ENCODE measurements at regions not wholly inside any gene's neighbourhood (a gene's known extent, or its start where the extent isn't known, plus 50 kb on each side); places are given as distances from the start of the nearest gene placed in this dataset.

GRCh38 chr6:14690120-14691056 is 555.5 kb upstream of the JARID2 start:
- no peak for DNase-seq

GRCh38 chr6:14692208-14692607 is 553.7 kb upstream of the JARID2 start:
- DNase-seq = no peak

- no peak for DNase-seq
Measured at GRCh38 chr6:14693301-14694192, 552.3 kb upstream of the JARID2 start.

GRCh38 chr6:14694308-14694707 is 551.6 kb upstream of the JARID2 start:
- DNase-seq = no peak

- DNase-seq = no peak
Measured at GRCh38 chr6:14695579-14695978, 550.3 kb upstream of the JARID2 start.

GRCh38 chr6:14696367-14696766 is 549.5 kb upstream of the JARID2 start:
- no peak for DNase-seq

GRCh38 chr6:14697427-14697826 is 548.4 kb upstream of the JARID2 start:
- DNase-seq = no peak

GRCh38 chr6:14699803-14700601 is 545.9 kb upstream of the JARID2 start:
- no peak for DNase-seq

- no peak for DNase-seq
Measured at GRCh38 chr6:14701946-14702345, 543.9 kb upstream of the JARID2 start.

GRCh38 chr6:14702678-14703077 is 543.2 kb upstream of the JARID2 start:
- DNase-seq = no peak

- no peak for DNase-seq
Measured at GRCh38 chr6:14703586-14703985, 542.3 kb upstream of the JARID2 start.

- no peak for DNase-seq
Measured at GRCh38 chr6:14704383-14705271, 541.2 kb upstream of the JARID2 start.

GRCh38 chr6:14705841-14706377 is 540.0 kb upstream of the JARID2 start:
- no peak for DNase-seq

- DNase-seq = peak; percentile 58
Measured at GRCh38 chr6:14706378-14706929, 539.4 kb upstream of the JARID2 start.

- no peak for DNase-seq
Measured at GRCh38 chr6:14707276-14707675, 538.6 kb upstream of the JARID2 start.

- DNase-seq = no peak
Measured at GRCh38 chr6:14707971-14708465, 537.9 kb upstream of the JARID2 start.

GRCh38 chr6:14709066-14709670 is 536.7 kb upstream of the JARID2 start:
- DNase-seq = no peak

GRCh38 chr6:14709900-14710299 is 536.0 kb upstream of the JARID2 start:
- DNase-seq = no peak

- no peak for DNase-seq
Measured at GRCh38 chr6:14710421-14710820, 535.4 kb upstream of the JARID2 start.

- peak; percentile 86 for DNase-seq
Measured at GRCh38 chr6:14711056-14711703, 534.7 kb upstream of the JARID2 start.
